KOPT-K1 (cell line): ENCODE measurements at regions not wholly inside any gene's neighbourhood (a gene's known extent, or its start where the extent isn't known, plus 50 kb on each side); places are given as distances from the start of the nearest gene placed in this dataset.

ENCODE experiments used
- H3K27ac ChIP-seq: fragments of 200-600 bp; sonication (generic); 2 replicates; pipeline ENCODE4 v1.5.1; 2016; ENCODE audit warnings: antibody characterized with exemption, mild to moderate bottlenecking, low read depth, low read length; ENCODE audit not compliant: poor library complexity, severe bottlenecking
- H3K36me3 ChIP-seq: fragments of 200-600 bp; sonication (generic); 2 replicates; pipeline ENCODE4 v1.5.1; 2017; ENCODE audit warnings: antibody characterized with exemption, mild to moderate bottlenecking, low read length, moderate library complexity; ENCODE audit not compliant: insufficient read depth
- H3K9me3 ChIP-seq: fragments of 200-600 bp; sonication (generic); 2 replicates; pipeline ENCODE4 v1.5.1; 2017; ENCODE audit warnings: antibody characterized with exemption, low read length, mild to moderate bottlenecking; ENCODE audit not compliant: insufficient read depth, poor library complexity, severe bottlenecking

DNA sequence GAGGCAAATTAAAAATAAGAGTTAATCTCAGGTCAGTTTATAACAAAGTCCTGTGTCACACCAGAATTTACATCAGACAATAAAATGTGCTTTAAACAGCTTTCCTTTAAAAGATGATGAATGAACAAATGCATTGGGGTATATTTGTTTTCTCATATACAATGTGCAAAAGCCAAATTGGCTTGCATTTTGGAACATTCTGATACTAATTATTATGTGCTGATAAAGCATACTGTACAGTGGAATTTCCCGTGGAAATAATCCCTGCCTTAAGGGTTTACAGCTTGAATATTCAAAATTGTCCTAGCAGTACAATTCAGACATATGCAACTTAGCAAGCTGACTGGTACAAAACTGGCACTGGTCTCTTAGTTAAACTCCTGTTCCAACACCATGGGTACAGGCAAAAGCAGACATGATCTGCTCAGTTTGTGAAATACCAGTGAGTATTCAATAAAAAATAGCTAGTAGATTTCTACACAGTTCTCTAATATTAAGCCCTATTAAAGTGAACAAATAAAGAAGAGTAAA lies 373.4 kb downstream of the SLITRK1 start:
- H3K36me3 ChIP-seq, result no peaks in the 10 kb centered on the region
- H3K27ac ChIP-seq, result no peak overlapping the region
- no peaks in the 10 kb centered on the region for H3K9me3 ChIP-seq

DNA sequence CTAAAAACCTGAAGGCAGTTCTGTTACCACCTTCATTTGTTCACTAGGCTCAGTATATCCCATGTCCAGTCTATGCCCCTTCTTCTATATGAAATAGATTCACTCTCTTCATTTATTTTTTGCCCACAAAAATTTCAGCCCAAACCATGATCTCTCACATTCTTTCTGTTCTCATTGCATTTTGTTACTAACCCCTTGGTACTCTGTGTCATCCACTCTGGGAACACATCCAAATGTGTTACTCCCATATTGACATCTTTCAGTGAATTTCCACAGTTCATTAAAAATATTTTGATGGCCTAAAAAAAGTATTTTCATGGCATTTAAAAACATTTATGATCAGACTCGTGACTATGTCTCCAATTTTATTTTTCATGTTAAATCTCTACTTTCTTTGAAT lies 378.9 kb downstream of the SLITRK1 start:
- Histone ChIP-seq H3K36me3 (no peaks in the 10 kb centered on the region), H3K27ac (no peak overlapping the region)

DNA sequence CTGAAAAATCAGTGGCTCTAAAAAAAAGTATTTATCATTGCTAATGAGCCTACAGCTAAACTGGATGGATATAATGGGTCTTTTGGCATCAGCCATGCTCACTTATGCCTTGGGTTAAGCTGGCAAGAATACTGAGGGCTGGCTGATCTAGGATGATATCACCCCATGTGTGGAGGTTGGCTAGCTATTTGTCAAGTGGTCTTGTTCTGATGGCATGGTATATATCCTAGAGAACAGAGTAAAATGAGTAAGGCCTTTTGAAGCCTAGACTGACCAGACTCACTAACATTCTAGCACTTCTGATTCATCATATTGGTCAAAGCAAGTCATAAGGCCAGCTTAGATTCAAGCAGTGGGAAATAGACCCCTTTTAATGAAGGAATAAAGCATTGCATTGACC lies 383.0 kb downstream of the SLITRK1 start:
- no peak overlapping the region for H3K27ac ChIP-seq
- H3K9me3 ChIP-seq, result no peaks in the 10 kb centered on the region
- no peaks in the 10 kb centered on the region for H3K36me3 ChIP-seq

More for the DNA sequence above, 378.9 kb downstream of the SLITRK1 start:
- H3K9me3 ChIP-seq, result no peaks in the 10 kb centered on the region

DNA sequence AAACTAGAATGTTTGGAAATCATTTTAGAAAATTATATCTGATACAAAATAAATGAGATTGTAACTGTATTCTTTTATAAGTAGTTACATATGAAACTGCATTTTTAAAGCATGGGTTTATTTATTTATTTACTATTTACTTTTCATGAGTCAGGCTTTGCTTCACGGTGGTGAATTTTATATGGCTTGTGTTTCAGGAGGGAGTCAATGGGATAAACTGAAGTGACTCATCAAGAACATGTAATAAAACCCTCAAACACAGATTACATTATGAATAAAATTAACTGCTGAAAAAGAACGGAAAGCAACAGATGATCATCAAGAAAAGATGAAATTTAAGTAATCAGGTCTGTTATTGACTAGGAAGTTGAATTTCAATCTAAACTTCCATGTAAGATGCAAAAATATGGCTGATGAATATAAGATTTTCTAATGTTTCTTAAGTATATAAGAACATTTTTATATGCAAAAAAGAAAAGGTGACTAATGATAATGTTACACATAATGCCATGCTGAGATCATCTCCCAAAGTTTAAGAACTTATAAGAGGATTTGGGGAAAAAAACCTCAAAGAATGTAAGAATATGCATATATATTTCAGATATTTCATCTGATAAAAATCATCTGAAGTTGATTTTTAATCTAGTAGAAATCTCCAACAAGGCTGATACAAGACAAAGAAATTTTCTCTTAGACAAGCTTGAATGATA lies 383.6 kb downstream of the SLITRK1 start:
- H3K36me3 ChIP-seq, result no peaks in the 10 kb centered on the region
- no peak overlapping the region for H3K27ac ChIP-seq
- no peaks in the 10 kb centered on the region for H3K9me3 ChIP-seq

DNA sequence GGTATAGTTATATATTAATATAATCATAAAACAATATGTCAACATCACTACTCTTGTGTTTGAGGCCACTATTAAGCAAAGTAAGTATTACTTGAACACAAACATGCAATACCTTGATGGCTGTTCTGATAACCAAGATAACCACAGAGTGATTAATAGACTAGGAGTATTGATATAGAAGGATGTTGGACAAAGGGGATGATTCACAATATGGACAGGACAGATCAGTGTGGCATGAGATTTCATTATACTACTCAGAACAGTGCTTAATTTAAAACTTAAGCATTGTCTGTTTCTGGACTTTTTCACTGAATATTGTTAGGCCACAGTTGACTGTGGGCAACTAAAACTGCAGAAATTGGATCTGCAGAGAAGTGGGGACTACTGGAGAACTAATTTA lies 384.2 kb downstream of the SLITRK1 start:
- Histone ChIP-seq H3K36me3 (no peaks in the 10 kb centered on the region), H3K9me3 (no peaks in the 10 kb centered on the region), H3K27ac (no peak overlapping the region)

DNA sequence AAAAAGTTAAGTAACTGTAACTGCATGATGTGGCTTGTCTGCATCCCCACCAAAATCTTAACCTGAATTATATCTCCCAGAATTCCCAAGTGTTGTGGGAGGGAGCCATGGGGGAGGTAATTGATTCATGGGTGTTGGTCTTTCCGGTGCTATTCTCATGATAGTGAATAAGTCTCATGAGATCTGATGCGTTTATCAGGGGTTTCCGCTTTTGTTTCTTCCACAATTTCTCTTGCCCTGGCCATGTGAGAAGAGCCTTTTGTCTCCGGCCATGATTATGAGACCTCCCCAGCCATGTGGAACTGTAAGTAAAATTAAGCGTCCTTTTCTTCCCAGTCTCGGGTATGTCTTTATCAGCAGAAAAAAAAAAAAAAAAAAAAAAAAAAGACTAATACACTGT lies 385.8 kb downstream of the SLITRK1 start:
- no peaks in the 10 kb centered on the region for H3K9me3 ChIP-seq
- H3K27ac ChIP-seq, result no peak overlapping the region
- H3K36me3 ChIP-seq, result no peaks in the 10 kb centered on the region

DNA sequence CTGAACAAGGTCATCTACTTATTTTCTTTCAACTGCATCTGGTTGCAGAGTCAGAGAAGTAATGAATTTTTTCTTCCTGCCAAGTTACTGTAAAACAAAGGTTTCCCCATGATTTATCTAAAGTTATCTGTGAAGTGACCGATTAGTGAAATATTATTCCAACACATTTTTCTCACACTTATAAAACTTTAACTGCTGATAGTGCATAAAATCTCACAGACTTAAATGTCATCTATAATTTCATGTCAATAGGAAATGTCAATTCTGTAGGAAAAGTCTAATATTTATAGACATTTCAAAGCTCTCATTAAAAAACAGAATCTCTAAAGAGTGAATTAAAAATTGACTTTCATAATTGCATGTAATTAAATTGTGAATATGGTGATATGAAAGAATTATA lies 397.2 kb downstream of the SLITRK1 start:
- no peaks in the 10 kb centered on the region for H3K36me3 ChIP-seq
- H3K9me3 ChIP-seq, result no peaks in the 10 kb centered on the region

DNA sequence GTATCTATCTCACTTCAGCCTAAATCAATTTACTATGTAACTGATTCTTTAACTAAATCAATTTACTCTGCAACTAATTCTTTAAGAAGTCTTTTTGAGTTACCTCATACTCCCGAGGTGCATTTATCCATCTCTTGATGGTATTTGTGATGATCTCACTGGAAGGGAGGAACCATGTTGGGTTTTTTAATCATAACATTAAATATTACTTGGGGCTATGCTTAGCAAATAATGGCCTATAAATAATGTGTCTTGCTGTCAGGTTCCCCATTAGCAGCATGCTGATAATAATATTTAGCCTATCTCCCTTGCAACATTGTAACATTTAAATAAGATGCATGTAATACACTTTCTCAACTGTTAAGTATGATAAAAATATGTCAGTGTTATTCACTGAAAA lies 411.3 kb downstream of the SLITRK1 start:
- Histone ChIP-seq H3K9me3 (no peaks in the 10 kb centered on the region), H3K27ac (no peak overlapping the region), H3K36me3 (no peaks in the 10 kb centered on the region)

More for the DNA sequence above, 397.2 kb downstream of the SLITRK1 start:
- no peak overlapping the region for H3K27ac ChIP-seq

DNA sequence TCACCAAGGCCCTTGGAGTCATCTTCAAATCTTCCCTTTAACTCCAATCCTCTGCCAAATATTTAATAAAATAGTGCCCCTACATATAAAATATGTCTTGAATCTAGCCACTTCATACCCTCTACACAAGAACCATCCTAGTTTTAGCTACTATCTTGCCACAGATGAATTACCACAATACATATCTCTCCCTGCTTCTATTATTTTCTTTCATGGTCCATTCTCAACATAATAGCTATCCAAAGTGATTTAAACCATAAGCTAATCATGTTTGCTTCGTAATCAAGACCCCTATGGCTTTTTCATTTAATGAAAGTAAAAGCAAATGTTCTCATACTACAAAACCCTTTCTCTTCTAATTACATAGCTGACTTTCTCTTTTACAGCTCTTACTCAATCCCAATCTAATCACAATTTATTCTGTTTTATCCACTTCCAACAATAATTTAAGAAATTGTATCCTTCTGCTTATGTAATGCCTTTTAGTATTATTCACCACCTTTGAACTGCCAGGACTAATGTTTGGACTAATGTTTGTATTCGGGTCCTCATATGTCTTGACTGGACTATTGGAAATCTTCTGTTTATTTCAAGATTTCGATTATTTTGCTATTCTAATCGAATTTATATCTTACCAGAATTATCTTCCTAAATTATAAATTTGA lies 412.0 kb downstream of the SLITRK1 start:
- no peaks in the 10 kb centered on the region for H3K36me3 ChIP-seq
- no peak overlapping the region for H3K27ac ChIP-seq

DNA sequence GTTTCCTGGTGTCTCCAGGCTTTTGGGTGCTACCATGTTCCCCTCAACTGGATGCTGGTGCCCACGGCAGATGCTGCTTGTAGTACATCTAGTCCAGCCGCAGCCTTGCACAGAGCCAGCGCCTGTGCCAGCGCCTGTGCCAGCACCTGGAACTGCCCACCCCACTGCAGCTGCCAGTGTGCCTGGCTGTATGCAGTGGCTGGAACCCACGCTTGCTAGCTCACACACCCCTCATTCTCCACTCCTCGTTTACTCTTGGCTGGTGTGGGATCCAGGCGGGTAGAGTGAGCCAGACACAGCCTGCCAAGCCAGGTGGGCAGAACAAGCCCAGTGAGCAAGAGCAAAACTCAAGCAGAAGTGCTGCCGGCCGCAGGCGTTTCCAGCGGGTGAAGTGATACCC lies 428.6 kb downstream of the SLITRK1 start:
- no peaks in the 10 kb centered on the region for H3K36me3 ChIP-seq
- no peak overlapping the region for H3K27ac ChIP-seq
- peaks cover 8% of the 10 kb centered on the region for H3K9me3 ChIP-seq

More for the DNA sequence above, 412.0 kb downstream of the SLITRK1 start:
- no peaks in the 10 kb centered on the region for H3K9me3 ChIP-seq

DNA sequence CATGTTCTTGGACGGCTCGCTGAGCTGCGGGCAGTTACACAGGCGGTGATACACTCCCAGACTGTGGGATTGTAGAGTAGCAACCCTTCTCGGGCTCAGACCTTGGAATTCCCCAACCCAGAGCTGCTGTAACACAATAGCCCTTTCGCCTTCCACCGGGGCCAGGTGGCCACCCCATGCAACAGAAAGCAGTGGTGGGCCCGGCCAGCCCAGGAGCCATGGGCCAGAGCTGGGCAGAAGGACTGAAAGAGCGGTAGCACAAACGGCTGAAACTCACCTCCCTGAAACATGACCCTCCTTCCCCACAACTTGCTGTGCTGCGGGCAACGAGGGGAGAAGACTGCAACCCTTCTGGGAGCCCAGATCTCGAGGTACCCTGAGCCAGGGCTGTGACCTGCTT lies 429.0 kb downstream of the SLITRK1 start:
- peaks cover 8% of the 10 kb centered on the region for H3K9me3 ChIP-seq
- H3K36me3 ChIP-seq, result no peaks in the 10 kb centered on the region
- H3K27ac ChIP-seq, result no peak overlapping the region

DNA sequence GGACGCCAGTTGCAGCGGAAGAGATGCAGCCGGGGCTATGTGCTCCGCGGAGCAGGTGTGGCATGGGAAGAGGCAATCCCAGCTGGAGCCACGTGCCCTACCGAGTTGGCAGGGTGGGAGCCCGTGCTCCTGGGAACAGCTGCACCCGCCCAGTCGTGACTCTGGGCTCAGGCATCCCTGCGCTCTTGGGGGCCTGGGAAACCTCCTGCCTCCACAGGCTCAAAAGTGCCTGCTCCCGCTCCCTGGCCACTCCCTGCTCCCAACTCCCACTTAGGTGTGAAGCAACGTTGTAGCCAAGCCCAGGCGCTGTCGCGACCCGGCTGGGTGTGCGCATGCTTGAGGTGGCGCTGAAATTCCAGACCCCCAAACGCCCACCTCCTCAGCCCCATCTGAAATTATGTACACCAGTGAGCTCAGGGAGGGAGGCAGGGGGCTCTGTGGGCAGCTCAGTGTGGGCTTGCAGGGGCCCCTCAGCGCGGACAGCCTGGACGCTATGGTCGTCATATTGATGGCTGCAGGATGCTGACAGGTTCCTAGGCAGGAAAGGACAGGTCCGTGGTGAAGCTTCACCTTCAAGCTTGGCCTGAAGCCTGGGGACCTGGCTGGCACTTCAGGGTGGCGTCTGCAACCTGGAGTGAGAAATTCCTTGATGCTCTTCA lies 429.9 kb downstream of the SLITRK1 start:
- Histone ChIP-seq H3K27ac (no peak overlapping the region), H3K36me3 (no peaks in the 10 kb centered on the region), H3K9me3 (peaks cover 8% of the 10 kb centered on the region)

DNA sequence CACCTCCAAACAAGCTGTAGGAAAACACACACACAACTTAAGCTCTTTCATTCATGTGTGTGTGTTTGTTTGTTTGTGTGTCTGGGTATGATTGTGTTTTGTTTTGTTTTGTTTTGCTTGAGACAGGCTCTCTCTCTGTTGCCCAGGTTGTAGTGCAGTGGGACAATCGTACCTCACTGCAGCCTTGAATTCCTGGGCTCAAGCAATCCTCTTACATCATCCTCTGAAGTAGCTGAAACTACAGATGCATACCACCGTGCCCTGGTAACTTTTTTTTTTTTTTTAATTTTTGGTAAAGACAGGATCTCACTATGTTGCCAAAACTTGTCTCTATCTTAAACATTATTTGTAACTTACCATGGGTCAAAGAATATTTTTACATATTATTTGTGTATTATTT lies 431.7 kb downstream of the SLITRK1 start:
- Histone ChIP-seq H3K27ac (no peak overlapping the region), H3K9me3 (peaks cover 8% of the 10 kb centered on the region), H3K36me3 (no peaks in the 10 kb centered on the region)

DNA sequence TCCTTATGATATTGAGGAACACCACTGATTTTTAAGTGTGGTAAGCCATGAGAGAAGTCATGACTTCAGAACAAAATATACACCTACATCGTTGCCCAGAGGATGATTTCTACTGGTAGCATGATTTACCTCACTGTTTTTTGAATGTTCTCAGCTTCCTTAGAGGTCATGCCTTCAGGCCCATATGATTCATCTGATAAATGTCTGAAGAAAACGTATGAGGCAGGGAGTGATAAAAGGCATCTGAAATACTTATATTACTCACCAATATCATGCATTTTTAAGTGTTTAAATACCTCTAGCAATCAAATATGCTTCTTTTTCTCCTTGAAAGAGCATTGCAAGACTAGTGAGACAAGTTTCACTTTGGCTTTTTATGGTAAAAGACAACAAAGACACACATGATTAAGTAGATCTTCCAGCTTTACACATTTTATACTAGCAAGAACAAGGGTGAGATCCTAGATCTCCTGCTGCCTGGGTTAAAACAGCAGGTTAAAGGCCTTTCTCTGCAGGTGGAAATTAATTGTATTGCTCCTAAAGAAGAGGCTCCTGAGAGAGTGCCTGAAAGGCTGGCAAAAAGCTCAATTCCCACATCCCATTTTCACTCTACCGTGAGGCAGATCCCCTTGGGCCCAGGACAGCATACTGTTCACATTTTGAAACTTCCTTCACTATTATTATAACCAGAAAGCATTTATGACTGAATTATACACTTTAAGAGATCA lies 432.4 kb downstream of the SLITRK1 start:
- Histone ChIP-seq H3K27ac (no peak overlapping the region), H3K9me3 (peaks cover 8% of the 10 kb centered on the region), H3K36me3 (no peaks in the 10 kb centered on the region)

DNA sequence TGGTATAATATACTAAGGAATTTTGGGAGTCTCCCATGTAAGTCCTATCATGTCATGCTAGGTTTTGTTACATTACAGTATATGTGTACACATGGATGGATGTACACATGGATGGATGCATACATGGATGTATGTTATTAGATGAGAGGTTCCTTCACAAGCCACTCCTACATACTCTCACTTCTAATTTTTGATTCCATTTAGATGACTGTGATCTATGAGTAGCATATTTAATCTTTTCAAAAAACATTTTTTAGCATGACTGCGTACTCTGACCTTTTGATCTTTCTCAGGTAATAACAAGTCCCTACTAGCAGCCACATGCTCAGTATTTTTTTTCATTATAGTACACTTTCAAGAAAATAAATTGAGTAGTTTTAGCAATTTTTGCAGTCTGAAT lies 441.8 kb downstream of the SLITRK1 start:
- H3K36me3 ChIP-seq, result no peaks in the 10 kb centered on the region
- no peaks in the 10 kb centered on the region for H3K9me3 ChIP-seq
- no peak overlapping the region for H3K27ac ChIP-seq
